Lower leg skin (tissue), 4 donors: ENCODE measurements at regions not wholly inside any gene's neighbourhood (a gene's known extent, or its start where the extent isn't known, plus 50 kb on each side); places are given as distances from the start of the nearest gene placed in this dataset.

Experiments used
- DNase-seq, 2 donors: peaks; one replicate each; pipeline ENCODE4 v3.0.0-alpha.2; 2019; ENCODE audit warnings: low spot score in 2 of 2
- H3K4me3 ChIP-seq: fragments of 200-600 bp; sonication (generic); 2 replicates; pipeline ENCODE4 v1.5.1; 2017; ENCODE audit warnings: mild to moderate bottlenecking, low read depth; ENCODE audit not compliant: poor library complexity, severe bottlenecking
- POLR2A ChIP-seq, 2 donors: fragments of 450-650 bp; IDR thresholded peaks; one replicate each; pipeline ENCODE4 v1.6.1; 2016 to 2017; ENCODE audit warnings: antibody characterized with exemption in 2 of 2, mild to moderate bottlenecking in 1 of 2, moderate library complexity in 1 of 2
- WGBS, 2 donors: methylation state at CpG; one replicate each; pipeline ENCODE4 v1.1.5; 2018; 5-methylcytosine and 5-hydroxymethylcytosine counted together
- intact Hi-C: fragments of 100-400 bp; cut with DNase I; formaldehyde crosslinking; loops from one replicate; pipeline ENCODE4 v1.15.0; 2023; ENCODE audit warnings: low total_unique reads
- TF ChIP-seq, protein P1 (sequence below), 3 donors: fragments of 450-650 bp; IDR thresholded peaks; one replicate each; pipeline ENCODE4 v1.5.1; 2016; ENCODE audit warnings: antibody characterized with exemption in 3 of 3, mild to moderate bottlenecking in 3 of 3, moderate library complexity in 2 of 3

DNA sequence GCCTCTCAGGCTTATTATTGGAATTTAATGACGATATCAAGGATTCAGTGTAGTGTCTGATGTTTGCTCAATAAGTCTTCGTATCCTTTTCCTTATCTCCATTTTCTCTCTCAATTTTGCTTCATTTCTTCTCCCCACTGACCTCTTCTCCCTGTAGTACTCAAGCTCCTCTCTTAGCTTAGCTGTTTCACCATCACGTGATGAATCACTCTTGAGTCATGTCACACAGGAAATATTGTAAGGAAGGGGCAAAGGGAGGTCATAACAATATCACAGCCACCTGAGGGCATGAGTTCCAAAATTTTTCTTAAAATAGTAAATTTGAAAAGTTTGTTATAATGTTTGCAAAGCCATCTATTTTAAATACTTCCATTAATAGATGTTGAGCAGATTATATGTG, 392.2 kb upstream of the MARCKS start:
- no peak for DNase-seq
- WGBS, 2 donors, result 73 to 79% methylated on average over 3 of the region's 3 CpGs
- intact Hi-C loops, result no loop called here
- no peak overlapping the region for H3K4me3 ChIP-seq
- no peak for TF ChIP-seq POLR2A (IDR thresholded peaks at IDR 0.05)
- TF ChIP-seq, protein P1, sequence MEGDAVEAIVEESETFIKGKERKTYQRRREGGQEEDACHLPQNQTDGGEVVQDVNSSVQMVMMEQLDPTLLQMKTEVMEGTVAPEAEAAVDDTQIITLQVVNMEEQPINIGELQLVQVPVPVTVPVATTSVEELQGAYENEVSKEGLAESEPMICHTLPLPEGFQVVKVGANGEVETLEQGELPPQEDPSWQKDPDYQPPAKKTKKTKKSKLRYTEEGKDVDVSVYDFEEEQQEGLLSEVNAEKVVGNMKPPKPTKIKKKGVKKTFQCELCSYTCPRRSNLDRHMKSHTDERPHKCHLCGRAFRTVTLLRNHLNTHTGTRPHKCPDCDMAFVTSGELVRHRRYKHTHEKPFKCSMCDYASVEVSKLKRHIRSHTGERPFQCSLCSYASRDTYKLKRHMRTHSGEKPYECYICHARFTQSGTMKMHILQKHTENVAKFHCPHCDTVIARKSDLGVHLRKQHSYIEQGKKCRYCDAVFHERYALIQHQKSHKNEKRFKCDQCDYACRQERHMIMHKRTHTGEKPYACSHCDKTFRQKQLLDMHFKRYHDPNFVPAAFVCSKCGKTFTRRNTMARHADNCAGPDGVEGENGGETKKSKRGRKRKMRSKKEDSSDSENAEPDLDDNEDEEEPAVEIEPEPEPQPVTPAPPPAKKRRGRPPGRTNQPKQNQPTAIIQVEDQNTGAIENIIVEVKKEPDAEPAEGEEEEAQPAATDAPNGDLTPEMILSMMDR (IDR thresholded peaks at IDR 0.05), result no peak

DNA sequence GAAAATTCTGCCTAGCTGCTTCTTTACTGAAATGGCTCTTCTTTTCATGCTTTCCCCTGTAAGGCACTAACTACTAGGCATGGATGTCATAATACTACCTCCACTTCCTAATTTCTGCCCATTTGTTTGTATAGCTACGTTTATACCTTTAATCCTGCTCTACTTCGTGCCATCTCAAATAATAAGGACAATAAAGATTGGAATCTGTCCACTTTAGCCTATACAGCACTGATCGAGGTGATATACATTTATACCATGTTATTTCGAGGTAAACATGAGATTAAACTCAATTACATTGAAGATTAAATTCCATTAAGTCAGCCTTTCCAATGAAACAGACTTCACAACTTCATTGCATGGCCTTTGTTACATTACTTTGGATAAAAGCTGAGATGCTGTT, 390.6 kb upstream of the MARCKS start:
- intact Hi-C loops, result no loop called here
- 85 to 90% methylated on average over 4 of the region's 4 CpGs for WGBS, 2 donors
- no peak for DNase-seq
- no peak for TF ChIP-seq POLR2A (IDR thresholded peaks at IDR 0.05)
- TF ChIP-seq, protein P1 (IDR thresholded peaks at IDR 0.05), result no peak
- H3K4me3 ChIP-seq, result no peak overlapping the region

DNA sequence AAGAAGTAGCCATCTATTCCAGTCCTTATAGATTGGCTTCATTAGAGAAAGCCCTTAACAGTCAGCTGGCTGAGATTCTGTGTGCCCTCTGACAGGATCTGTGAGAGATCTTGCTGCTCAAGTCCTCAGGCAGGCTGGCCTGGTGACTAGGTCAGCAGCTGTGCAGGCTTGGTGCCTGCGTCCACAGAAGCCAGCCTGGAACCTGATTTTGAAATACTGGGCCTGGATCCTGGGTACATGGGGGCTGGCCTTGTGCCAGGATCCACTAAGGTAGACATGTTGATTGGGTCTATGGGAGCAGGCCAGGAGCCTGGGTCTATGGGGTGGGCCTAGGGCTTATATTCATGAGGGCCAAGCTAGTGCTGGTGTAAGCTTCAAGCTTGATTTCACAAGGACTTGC, 381.8 kb upstream of the MARCKS start:
- intact Hi-C loops, result no loop called here
- 70% methylated on average over 1 of the region's 1 CpG; no CpG with 5 or more reads in 1 of the 2 donors for WGBS, 2 donors
- DNase-seq, result no peak
- TF ChIP-seq, protein P1 (IDR thresholded peaks at IDR 0.05), result no peak
- TF ChIP-seq POLR2A (IDR thresholded peaks at IDR 0.05), result no peak
- H3K4me3 ChIP-seq, result no peak overlapping the region

DNA sequence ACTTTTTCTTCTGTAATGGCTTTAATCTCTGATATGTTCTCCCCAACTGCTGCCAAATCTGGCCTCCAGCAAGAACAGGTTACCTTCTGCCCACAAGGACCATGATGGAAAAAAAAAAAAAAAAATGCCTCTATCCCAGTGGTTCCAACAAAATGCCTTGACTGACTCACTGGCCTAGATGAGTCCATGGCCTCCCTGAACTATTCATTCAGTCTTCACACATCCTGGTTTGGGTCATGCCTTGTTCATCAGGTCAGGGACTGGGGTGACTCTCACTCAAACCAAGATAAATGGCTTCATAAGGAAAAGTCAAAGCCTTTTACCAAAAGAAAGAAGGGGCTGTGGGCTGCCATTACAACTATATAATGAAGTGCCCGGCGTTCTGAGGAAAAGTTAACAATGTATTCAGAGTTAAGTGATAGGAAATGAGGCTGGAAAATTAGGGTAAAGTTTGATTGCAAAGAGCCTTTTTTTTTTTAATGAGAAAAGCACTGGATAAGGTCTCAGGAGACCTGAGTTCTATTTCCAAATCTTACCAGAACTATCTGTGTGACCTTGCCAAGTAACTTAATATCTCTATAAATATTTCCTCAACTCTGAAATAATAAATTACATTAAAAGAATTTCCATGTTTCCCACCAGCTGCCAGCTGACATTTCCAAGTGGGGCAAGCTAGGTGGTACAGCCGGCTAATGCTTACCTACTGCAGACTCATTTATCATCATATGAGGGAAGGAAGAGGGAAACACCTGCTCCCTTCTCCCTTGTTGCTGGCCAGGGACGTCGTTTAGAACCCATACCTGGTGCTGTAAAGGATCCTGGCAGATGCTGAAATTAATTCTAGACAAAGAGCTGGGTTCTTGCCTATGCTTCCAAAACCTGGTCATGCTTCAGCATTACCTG, 380.0 kb upstream of the MARCKS start:
- TF ChIP-seq, protein P1 (IDR thresholded peaks at IDR 0.05), result no peak
- no peak for TF ChIP-seq POLR2A (IDR thresholded peaks at IDR 0.05)
- no peak overlapping the region for H3K4me3 ChIP-seq
- intact Hi-C loops, result no loop called here
- DNase-seq, result no peak
- WGBS, 2 donors, result 68 to 79% methylated on average over 5 of the region's 5 CpGs

DNA sequence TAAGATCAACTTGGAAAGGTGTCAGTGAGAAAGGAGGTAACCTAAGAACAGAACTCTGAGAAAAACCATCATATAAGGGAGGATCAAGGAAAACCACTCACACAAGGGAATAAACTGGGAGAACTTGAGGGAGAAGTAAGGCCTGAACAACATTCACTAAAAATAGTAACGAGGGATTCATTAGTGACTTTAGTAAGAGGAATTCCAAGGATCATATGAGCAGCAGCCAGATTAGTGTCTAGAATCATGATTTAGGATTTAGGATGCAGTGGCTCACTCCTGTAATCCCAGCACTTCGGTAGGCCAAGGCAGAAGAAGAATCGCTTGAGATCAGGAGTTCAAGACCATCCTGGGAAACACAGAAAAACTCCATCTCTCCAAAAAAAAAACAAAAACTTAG, 376.5 kb upstream of the MARCKS start:
- TF ChIP-seq, protein P1 (IDR thresholded peaks at IDR 0.05), result no peak
- no peak for TF ChIP-seq POLR2A (IDR thresholded peaks at IDR 0.05)
- H3K4me3 ChIP-seq, result no peak overlapping the region
- WGBS, 2 donors, result 88 to 93% methylated on average over 3 of the region's 3 CpGs
- DNase-seq, result no peak
- intact Hi-C loops, result no loop called here
